ENCODE measurements at regions not wholly inside any gene's neighbourhood (a gene's known extent, or its start where the extent isn't known, plus 50 kb on each side); places are given as distances from the start of the nearest gene placed in this dataset.
"Not testable (repeated sequence)": the region's sequence is repeated elsewhere in the genome, so short reads cannot be mapped to it uniquely, and the experiment has no call there.

GRCh38 chr7:32777041-32777666 lies 114.4 kb downstream of the KBTBD2 start:
- not testable (repeated sequence) for H3K9me3 Mint-ChIP-seq; ATAC-seq (ENCODE audit: low read depth in 2 of 2); H3K4me1 Mint-ChIP-seq; H3K27ac Mint-ChIP-seq; H3K4me3 Mint-ChIP-seq; DNase-seq
- H3K36me3 Mint-ChIP-seq = peaks cover 0 to 15% of the 10 kb centered on the region in 2 donors
- peaks cover 4 to 18% (median 15%) of the 10 kb centered on the region in 3 donors for H3K27me3 Mint-ChIP-seq

GRCh38 chr7:32776318-32776717 lies 115.2 kb downstream of the KBTBD2 start:
- ATAC-seq (ENCODE audit: low read depth in 2 of 2); H3K4me3 Mint-ChIP-seq; DNase-seq; H3K27ac Mint-ChIP-seq; H3K4me1 Mint-ChIP-seq; H3K9me3 Mint-ChIP-seq: not testable (repeated sequence)
- H3K27me3 Mint-ChIP-seq = peaks cover 4 to 24% (median 23%) of the 10 kb centered on the region in 3 donors
- H3K36me3 Mint-ChIP-seq = peaks cover 0 to 11% of the 10 kb centered on the region in 2 donors

- H3K36me3 Mint-ChIP-seq; H3K4me3 Mint-ChIP-seq; H3K4me1 Mint-ChIP-seq; DNase-seq; ATAC-seq (ENCODE audit: low read depth in 2 of 2); H3K9me3 Mint-ChIP-seq; H3K27ac Mint-ChIP-seq: not testable (repeated sequence)
- H3K27me3 Mint-ChIP-seq = peaks cover 4 to 28% (median 23%) of the 10 kb centered on the region in 3 donors
Measured at GRCh38 chr7:32775809-32776208, 115.8 kb downstream of the KBTBD2 start.

GRCh38 chr7:32774541-32774951 lies 117.0 kb downstream of the KBTBD2 start:
- Mint-ChIP-seq H3K9me3 (no peaks in the 10 kb centered on the region), H3K36me3 (peaks cover 0 to 9% of the 10 kb centered on the region in 2 donors), H3K27me3 (peaks cover 4 to 28% (median 23%) of the 10 kb centered on the region in 3 donors), H3K27ac (no peak overlapping the region), H3K4me3 (no peak overlapping the region), H3K4me1 (no peaks in the 10 kb centered on the region)
- ATAC-seq (ENCODE audit: low read depth in 2 of 2) (no peak), DNase-seq (no peak)

- peaks cover 0 to 29% (median 20%) of the 10 kb centered on the region in 3 donors for H3K27me3 Mint-ChIP-seq
- H3K9me3 Mint-ChIP-seq = peaks cover 6 to 14% (median 9%) of the 10 kb centered on the region in 7 donors
- H3K4me1 Mint-ChIP-seq; DNase-seq; ATAC-seq (ENCODE audit: low read depth in 2 of 2): not testable (repeated sequence)
- peak overlapping the region in 1 of 8 donors; percentile 4 for H3K4me3 Mint-ChIP-seq
- H3K36me3 Mint-ChIP-seq = peaks cover 11 to 26% of the 10 kb centered on the region in 2 donors
- peak overlapping the region in 1 of 6 donors; percentile 4 for H3K27ac Mint-ChIP-seq
Measured at GRCh38 chr7:32768866-32769510, 122.6 kb downstream of the KBTBD2 start.

GRCh38 chr7:32768338-32768737 lies 123.2 kb downstream of the KBTBD2 start:
- not testable (repeated sequence) for ATAC-seq (ENCODE audit: low read depth in 2 of 2); DNase-seq; H3K4me1 Mint-ChIP-seq; H3K4me3 Mint-ChIP-seq; H3K27ac Mint-ChIP-seq
- H3K36me3 Mint-ChIP-seq = peaks cover 11 to 26% of the 10 kb centered on the region in 2 donors
- peaks cover 6 to 14% (median 9%) of the 10 kb centered on the region in 7 donors for H3K9me3 Mint-ChIP-seq
- peaks cover 6 to 31% (median 26%) of the 10 kb centered on the region in 3 donors for H3K27me3 Mint-ChIP-seq

- peaks cover 14 to 24% (median 22%) of the 10 kb centered on the region in 3 donors for H3K4me1 Mint-ChIP-seq
- ATAC-seq (ENCODE audit: low read depth in 2 of 2); H3K4me3 Mint-ChIP-seq; H3K27ac Mint-ChIP-seq; DNase-seq: not testable (repeated sequence)
- H3K36me3 Mint-ChIP-seq = peaks cover 17% of the 10 kb centered on the region in 2 donors
- H3K27me3 Mint-ChIP-seq = peaks cover 32 to 37% (median 33%) of the 10 kb centered on the region in 3 donors
- H3K9me3 Mint-ChIP-seq = peaks cover 6 to 14% (median 9%) of the 10 kb centered on the region in 7 donors
Measured at GRCh38 chr7:32765649-32766251, 125.8 kb downstream of the KBTBD2 start.

GRCh38 chr7:32765185-32765584 lies 126.4 kb downstream of the KBTBD2 start:
- Mint-ChIP-seq H3K4me1 (peaks cover 14 to 24% (median 22%) of the 10 kb centered on the region in 3 donors), H3K27ac (no peak overlapping the region), H3K27me3 (peaks cover 34 to 39% (median 36%) of the 10 kb centered on the region in 3 donors), H3K4me3 (no peak overlapping the region), H3K9me3 (peaks cover 6 to 14% (median 9%) of the 10 kb centered on the region in 7 donors), H3K36me3 (peaks cover 17 to 19% of the 10 kb centered on the region in 2 donors)
- DNase-seq (no peak), ATAC-seq (ENCODE audit: low read depth in 2 of 2) (no peak)

GRCh38 chr7:32762925-32763293 lies 128.7 kb downstream of the KBTBD2 start:
- peak overlapping the region; percentile 22 to 85 (median 78) for H3K4me3 Mint-ChIP-seq
- DNase-seq (no peak), ATAC-seq (ENCODE audit: low read depth in 2 of 2) (no peak)
- H3K27ac Mint-ChIP-seq = peak overlapping the region in 1 of 6 donors; percentile 30
- peaks cover 14 to 24% (median 22%) of the 10 kb centered on the region in 3 donors for H3K4me1 Mint-ChIP-seq
- H3K27me3 Mint-ChIP-seq = peaks cover 40 to 42% (median 42%) of the 10 kb centered on the region in 3 donors
- H3K36me3 Mint-ChIP-seq = peaks cover 6 to 13% of the 10 kb centered on the region in 2 donors
- H3K9me3 Mint-ChIP-seq = peaks cover 0 to 2% (median 0%) of the 10 kb centered on the region in 7 donors

- peaks cover 14 to 24% (median 22%) of the 10 kb centered on the region in 3 donors for H3K4me1 Mint-ChIP-seq
- not testable (repeated sequence) for H3K9me3 Mint-ChIP-seq, DNase-seq, H3K36me3 Mint-ChIP-seq
- peaks cover 40 to 42% (median 42%) of the 10 kb centered on the region in 3 donors for H3K27me3 Mint-ChIP-seq
- ATAC-seq (ENCODE audit: low read depth in 2 of 2) = peak in 1 of 2 donors; percentile 49
- peak overlapping the region; percentile 22 to 85 (median 80) for H3K4me3 Mint-ChIP-seq
- H3K27ac Mint-ChIP-seq = peak overlapping the region in 2 of 6 donors; percentile 30 to 49
Measured at GRCh38 chr7:32762206-32762924, 129.2 kb downstream of the KBTBD2 start.

GRCh38 chr7:32761451-32762205 lies 129.9 kb downstream of the KBTBD2 start:
- peak; percentile 48 to 51 for ATAC-seq (ENCODE audit: low read depth in 2 of 2)
- peaks cover 14 to 24% (median 22%) of the 10 kb centered on the region in 3 donors for H3K4me1 Mint-ChIP-seq
- DNase-seq = no peak
- H3K9me3 Mint-ChIP-seq = no peaks in the 10 kb centered on the region
- peak overlapping the region in 7 of 8 donors; percentile 22 to 85 (median 79) for H3K4me3 Mint-ChIP-seq
- H3K27ac Mint-ChIP-seq = no peak overlapping the region
- H3K36me3 Mint-ChIP-seq = peaks cover 0 to 8% of the 10 kb centered on the region in 2 donors
- H3K27me3 Mint-ChIP-seq = peaks cover 40 to 42% (median 42%) of the 10 kb centered on the region in 3 donors

GRCh38 chr7:32760755-32761154 lies 130.8 kb downstream of the KBTBD2 start:
- not testable (repeated sequence) for H3K9me3 Mint-ChIP-seq; H3K27ac Mint-ChIP-seq; ATAC-seq (ENCODE audit: low read depth in 2 of 2); DNase-seq; H3K36me3 Mint-ChIP-seq
- Mint-ChIP-seq H3K4me1 (peaks cover 14 to 24% (median 22%) of the 10 kb centered on the region in 3 donors), H3K27me3 (peaks cover 40 to 42% (median 42%) of the 10 kb centered on the region in 3 donors), H3K4me3 (peak overlapping the region in 5 of 8 donors; percentile 10 to 73 (median 25))

Measured in naive B cell (primary cell).